B cell (primary cell): ENCODE measurements at regions not wholly inside any gene's neighbourhood (a gene's known extent, or its start where the extent isn't known, plus 50 kb on each side); places are given as distances from the start of the nearest gene placed in this dataset.

ENCODE experiments used
- ATAC-seq: fragments of 200-7000 bp; cut with Tn5 transposase; one replicate; pipeline ENCODE4 v1.10.0; 2021; ENCODE audit warnings: low read depth, mild to moderate bottlenecking, moderate number of reproducible peaks, moderate library complexity
- CTCF ChIA-PET: fragments of 350-600 bp; sonication (Branson Sonifier 250); formaldehyde crosslinking; loops from one replicate; lab custom pipeline; 2021; ENCODE audit warnings: antibody characterized with exemption, inconsistent platforms; lab: Charles Lee
- POLR2A ChIA-PET: fragments of 350-600 bp; sonication (Branson Sonifier 250); formaldehyde crosslinking; loops from one replicate; lab custom pipeline; 2021; ENCODE audit warnings: antibody characterized with exemption; lab: Charles Lee
- DNase-seq: peaks from one replicate; pipeline ENCODE4 v3.0.0; 2013
- H2AFZ ChIP-seq: 2 replicates; pipeline ENCODE4 v1.6.1; 2012; ENCODE audit warnings: mild to moderate bottlenecking, low read depth, low read length; ENCODE audit not compliant: insufficient read depth, poor library complexity, severe bottlenecking
- H3K27ac ChIP-seq, 2 donors: 1 replicate in 1 of 2; 2 replicates in 1 of 2; pipeline ENCODE4 v1.5.1; 2012 to 2013; ENCODE audit warnings: low read length in 2 of 2, mild to moderate bottlenecking in 2 of 2, moderate library complexity in 1 of 2
- H3K27me3 ChIP-seq, 4 experiments: fragments of 200-600 bp in 1 of 4; sonication (generic) in 1 of 4; replicated peaks in 1 of 4; 1 replicate in 2 of 4; 2 replicates in 2 of 4; pipeline versions ENCODE4 v1.6.1 to v1.7.0; 2013 to 2016; ENCODE audit warnings: low read length in 3 of 4, mild to moderate bottlenecking in 2 of 4, mixed read lengths in 1 of 4, moderate library complexity in 1 of 4; ENCODE audit not compliant: insufficient read depth in 4 of 4, control insufficient read depth in 3 of 4; ENCODE audit errors: control extremely low read depth in 1 of 4
- H3K36me3 ChIP-seq, 2 experiments: replicated peaks in 1 of 2; 1 replicate in 1 of 2; 2 replicates in 1 of 2; pipeline versions ENCODE4 v1.6.1 to v1.7.1; 2013; ENCODE audit warnings: low read length in 1 of 2; ENCODE audit not compliant: insufficient read depth in 2 of 2, control insufficient read depth in 1 of 2; ENCODE audit errors: control extremely low read depth in 1 of 2, extremely low read depth in 1 of 2
- H3K4me1 ChIP-seq, 2 donors: fragments of 200-600 bp in 1 of 2; sonication (generic) in 1 of 2; 1 replicate in 1 of 2; 2 replicates in 1 of 2; pipeline versions ENCODE4 v1.5.1 to v1.6.1; 2013 to 2017; ENCODE audit warnings: low read length in 2 of 2; ENCODE audit not compliant: control insufficient read depth in 2 of 2, insufficient read depth in 2 of 2
- H3K4me2 ChIP-seq: replicated peaks from 2 replicates; pipeline ENCODE3; 2012; ENCODE audit warnings: mild to moderate bottlenecking, low read depth, low read length; ENCODE audit not compliant: poor library complexity, severe bottlenecking
- H3K4me3 ChIP-seq, 5 experiments: fragments of 200-600 bp in 1 of 5; sonication (generic) in 1 of 5; 1 replicate in 3 of 5; 2 replicates in 2 of 5; pipeline versions ENCODE4 v1.5.1 to v1.7.0; 2011 to 2016; ENCODE audit warnings: low read length in 4 of 5, mild to moderate bottlenecking in 4 of 5, low read depth in 2 of 5, control low read depth in 1 of 5, moderate library complexity in 1 of 5; ENCODE audit not compliant: insufficient read depth in 1 of 5; ENCODE audit errors: control extremely low read depth in 1 of 5, extremely low read depth in 1 of 5
- H3K79me2 ChIP-seq: fragments of 200-600 bp; sonication (generic); one replicate; pipeline ENCODE4 v1.6.0; 2016; ENCODE audit warnings: low read length; ENCODE audit not compliant: control insufficient read depth, insufficient read depth
- H3K9ac ChIP-seq: fragments of 200-600 bp; sonication (generic); 2 replicates; pipeline ENCODE4 v1.6.1; 2017; ENCODE audit warnings: mild to moderate bottlenecking, low read length, moderate library complexity
- H3K9me3 ChIP-seq, 3 donors: one replicate each; pipeline versions ENCODE4 v1.6.1 to v1.7.1; 2013; ENCODE audit warnings: low read length in 2 of 3; ENCODE audit not compliant: control insufficient read depth in 2 of 3, insufficient read depth in 1 of 3; ENCODE audit errors: control extremely low read depth in 1 of 3
- H4K20me1 ChIP-seq: 2 replicates; pipeline ENCODE4 v1.6.0; 2012; ENCODE audit warnings: mild to moderate bottlenecking, low read length; ENCODE audit not compliant: insufficient read depth, control insufficient read depth, poor library complexity, severe bottlenecking
- H3K27ac Mint-ChIP-seq: one replicate; pipeline ENCODE4 v1.8.0; 2021; ENCODE audit warnings: mixed read lengths
- H3K27me3 Mint-ChIP-seq: one replicate; pipeline ENCODE4 v1.8.0; 2021; ENCODE audit warnings: mixed read lengths
- H3K4me1 Mint-ChIP-seq: one replicate; pipeline ENCODE4 v1.8.0; 2021; ENCODE audit warnings: mixed read lengths
- H3K4me3 Mint-ChIP-seq: one replicate; pipeline ENCODE4 v1.8.0; 2021; ENCODE audit warnings: mixed read lengths
- H3K9me3 Mint-ChIP-seq: one replicate; pipeline ENCODE4 v1.8.0; 2022; ENCODE audit warnings: mixed read lengths; ENCODE audit not compliant: insufficient read depth
- EZH2 ChIP-seq: IDR thresholded peaks from 2 replicates; pipeline ENCODE4 v1.6.1; 2012; ENCODE audit warnings: borderline replicate concordance, low read depth, mild to moderate bottlenecking, moderate library complexity, low read length; ENCODE audit not compliant: insufficient read depth, poor library complexity, severe bottlenecking
- WGBS: methylation state at CpG from one replicate; pipeline ENCODE4 v1.1.5; 2013; ENCODE audit warnings: missing lambda C conversion rate; ENCODE audit not compliant: insufficient coverage; 5-methylcytosine and 5-hydroxymethylcytosine counted together
- intact Hi-C: fragments of 100-400 bp; cut with micrococcal nuclease; formaldehyde crosslinking; loops from one replicate; pipeline ENCODE4 v1.10.0; 2022
- TF ChIP-seq, protein P1 (sequence below): fragments of 200-600 bp; IDR thresholded peaks from one replicate; pipeline ENCODE4 v1.8.0; 2022; ENCODE audit warnings: antibody characterized with exemption, mild to moderate bottlenecking

GRCh38 chr1:38244218-38244845 lies 197.7 kb upstream of the POU3F1 start:
- Histone ChIP-seq H3K27ac (no peak overlapping the region), H3K4me1 (no peaks in the 10 kb centered on the region), H3K4me3 (no peak overlapping the region), H2AFZ (no peak overlapping the region), H3K4me2 (no peak overlapping the region), H3K9me3 (no peaks in the 10 kb centered on the region), H4K20me1 (no peaks in the 10 kb centered on the region), H3K79me2 (no peaks in the 10 kb centered on the region), H3K9ac (no peak overlapping the region), H3K27me3 (peaks cover 0 to 6% (median 0%) of the 10 kb centered on the region in 4 experiments), H3K36me3 (no peaks in the 10 kb centered on the region)
- peaks cover 10% of the 10 kb centered on the region for H3K27me3 Mint-ChIP-seq
- ChIA-PET POLR2A (no interaction called here), CTCF (no interaction called here)
- H3K4me3 Mint-ChIP-seq: no peak overlapping the region
- no peak for ATAC-seq
- no peak for TF ChIP-seq EZH2
- TF ChIP-seq, protein P1, sequence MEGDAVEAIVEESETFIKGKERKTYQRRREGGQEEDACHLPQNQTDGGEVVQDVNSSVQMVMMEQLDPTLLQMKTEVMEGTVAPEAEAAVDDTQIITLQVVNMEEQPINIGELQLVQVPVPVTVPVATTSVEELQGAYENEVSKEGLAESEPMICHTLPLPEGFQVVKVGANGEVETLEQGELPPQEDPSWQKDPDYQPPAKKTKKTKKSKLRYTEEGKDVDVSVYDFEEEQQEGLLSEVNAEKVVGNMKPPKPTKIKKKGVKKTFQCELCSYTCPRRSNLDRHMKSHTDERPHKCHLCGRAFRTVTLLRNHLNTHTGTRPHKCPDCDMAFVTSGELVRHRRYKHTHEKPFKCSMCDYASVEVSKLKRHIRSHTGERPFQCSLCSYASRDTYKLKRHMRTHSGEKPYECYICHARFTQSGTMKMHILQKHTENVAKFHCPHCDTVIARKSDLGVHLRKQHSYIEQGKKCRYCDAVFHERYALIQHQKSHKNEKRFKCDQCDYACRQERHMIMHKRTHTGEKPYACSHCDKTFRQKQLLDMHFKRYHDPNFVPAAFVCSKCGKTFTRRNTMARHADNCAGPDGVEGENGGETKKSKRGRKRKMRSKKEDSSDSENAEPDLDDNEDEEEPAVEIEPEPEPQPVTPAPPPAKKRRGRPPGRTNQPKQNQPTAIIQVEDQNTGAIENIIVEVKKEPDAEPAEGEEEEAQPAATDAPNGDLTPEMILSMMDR: no peak
- H3K27ac Mint-ChIP-seq: no peak overlapping the region
- no peaks in the 10 kb centered on the region for H3K9me3 Mint-ChIP-seq
- DNase-seq: no peak
- intact Hi-C loops: no loop called here
- WGBS: 80% methylated on average over 12 of the region's 14 CpGs
- no peaks in the 10 kb centered on the region for H3K4me1 Mint-ChIP-seq

GRCh38 chr1:38243106-38243505 lies 196.5 kb upstream of the POU3F1 start:
- Histone ChIP-seq H3K79me2 (no peaks in the 10 kb centered on the region), H2AFZ (no peak overlapping the region), H3K36me3 (no peaks in the 10 kb centered on the region), H3K9ac (no peak overlapping the region), H3K27me3 (peaks cover 0 to 6% (median 0%) of the 10 kb centered on the region in 4 experiments), H3K4me2 (no peak overlapping the region), H3K4me1 (no peaks in the 10 kb centered on the region), H3K4me3 (no peak overlapping the region), H4K20me1 (no peaks in the 10 kb centered on the region), H3K9me3 (peaks cover 0 to 5% (median 0%) of the 10 kb centered on the region in 3 donors), H3K27ac (no peak overlapping the region)
- Mint-ChIP-seq H3K4me3 (no peak overlapping the region), H3K4me1 (no peaks in the 10 kb centered on the region), H3K27ac (no peak overlapping the region), H3K27me3 (peaks cover 3% of the 10 kb centered on the region), H3K9me3 (no peaks in the 10 kb centered on the region)
- ChIA-PET POLR2A (no interaction called here), CTCF (no interaction called here)
- WGBS: 76% methylated on average over 6 of the region's 6 CpGs
- intact Hi-C loops: no loop called here
- DNase-seq (no peak), ATAC-seq (no peak)
- no peak for TF ChIP-seq EZH2
- TF ChIP-seq, protein P1: no peak
